ENCODE measurements at regions not wholly inside any gene's neighbourhood (a gene's known extent, or its start where the extent isn't known, plus 50 kb on each side); places are given as distances from the start of the nearest gene placed in this dataset.

DNA sequence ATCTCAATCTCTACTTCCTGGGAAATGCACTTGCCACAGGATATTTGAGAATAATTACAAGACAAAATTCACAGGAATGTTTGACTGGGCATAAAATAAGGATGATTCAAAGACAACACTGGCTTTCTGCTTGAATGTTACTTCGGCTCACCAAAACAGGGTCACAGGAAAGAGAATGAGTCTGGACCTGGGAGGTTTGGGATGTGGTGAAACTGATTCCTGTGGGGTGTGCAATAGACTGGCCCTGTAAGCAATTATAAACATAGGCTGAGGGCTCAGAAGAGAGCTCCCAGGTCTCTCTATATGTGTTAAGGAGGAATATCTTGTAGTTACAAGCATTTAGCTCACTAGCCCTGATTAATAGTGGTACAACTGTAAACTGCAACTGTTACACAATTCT lies 613.9 kb upstream of the CELF2 start:
- DNase-seq (ENCODE audit: low read depth in 2 of 2), result no peak

GRCh38 chr10:10417671-10418070 lies 600.0 kb upstream of the CELF2 start:
- DNase-seq (ENCODE audit: low read depth in 2 of 2), result no peak

GRCh38 chr10:10418387-10418786 lies 599.3 kb upstream of the CELF2 start:
- DNase-seq (ENCODE audit: low read depth in 2 of 2), result no peak

DNA sequence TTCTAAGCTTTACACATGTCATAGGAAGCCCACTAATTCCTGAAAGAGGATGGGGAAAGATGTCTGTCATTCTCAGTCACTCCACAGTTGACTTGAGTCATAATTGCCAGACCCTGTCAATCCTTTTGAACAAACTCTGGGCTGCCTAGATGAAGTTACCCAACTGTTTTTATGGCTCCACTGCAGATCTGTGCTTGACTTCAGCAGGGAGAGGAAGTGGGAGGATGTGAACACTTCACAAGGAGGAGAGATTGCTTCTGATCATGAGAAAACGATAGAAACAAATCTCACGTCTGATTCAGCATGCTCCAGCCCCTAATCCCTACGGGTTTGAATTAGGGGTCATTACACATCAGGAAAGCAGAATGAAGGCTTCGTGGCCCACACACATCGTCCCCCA lies 596.6 kb upstream of the CELF2 start:
- no peak for DNase-seq (ENCODE audit: low read depth in 2 of 2)

GRCh38 chr10:10431422-10432066 lies 586.1 kb upstream of the CELF2 start:
- no peak for DNase-seq (ENCODE audit: low read depth in 2 of 2)

DNA sequence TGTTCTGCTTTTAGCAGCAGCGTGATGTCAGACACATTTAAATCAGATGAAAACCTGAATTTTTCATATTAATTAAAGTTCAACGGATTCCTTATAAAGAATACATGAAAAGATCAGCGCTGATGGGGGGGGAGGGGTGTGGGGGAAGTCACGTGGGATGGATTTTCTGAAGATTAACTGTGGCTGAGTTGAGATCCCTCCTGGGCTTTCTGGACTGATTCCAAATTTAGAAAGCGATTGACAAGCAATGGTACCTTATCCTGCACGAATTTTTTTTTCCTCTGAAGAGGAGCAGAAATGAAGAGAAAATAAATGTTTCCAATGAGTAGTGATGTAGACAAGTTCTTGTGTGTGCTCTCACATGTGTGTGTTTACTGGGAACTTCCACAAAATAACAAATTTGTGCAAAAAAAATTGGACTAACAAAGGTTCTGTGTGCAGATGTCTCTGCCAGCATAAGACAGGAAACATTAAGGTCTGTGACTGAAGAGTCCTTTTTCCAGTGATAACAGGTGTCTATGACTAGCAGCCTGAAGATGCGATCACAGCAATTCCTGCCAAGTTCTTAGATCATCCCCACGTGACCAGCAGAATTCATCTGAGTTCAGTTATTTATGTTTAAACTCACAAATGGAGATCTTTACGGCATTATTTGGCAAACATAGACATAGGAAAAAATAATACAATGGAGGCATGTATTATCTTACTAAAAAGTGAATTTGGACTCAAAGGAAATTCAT lies 585.2 kb upstream of the CELF2 start:
- DNase-seq (ENCODE audit: low read depth in 2 of 2), result no peak

DNA sequence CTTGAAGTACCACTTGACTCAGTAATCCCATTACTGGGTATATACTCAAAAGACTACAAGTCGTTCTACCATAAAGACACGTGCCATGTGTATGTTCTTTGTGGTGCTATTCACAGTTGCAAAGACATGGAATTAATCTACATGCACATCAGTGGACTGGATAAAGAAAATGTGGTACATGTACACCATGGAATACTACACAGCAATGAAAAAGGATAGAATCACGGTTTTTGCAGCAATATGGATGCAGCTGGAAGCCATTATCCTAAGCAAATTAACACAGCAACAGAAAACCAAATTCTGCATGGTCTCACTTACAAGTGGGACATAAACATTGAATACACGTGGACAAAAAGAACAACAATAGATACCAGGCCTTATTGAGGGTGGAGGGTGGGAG lies 583.4 kb upstream of the CELF2 start:
- no peak for DNase-seq (ENCODE audit: low read depth in 2 of 2)

DNA sequence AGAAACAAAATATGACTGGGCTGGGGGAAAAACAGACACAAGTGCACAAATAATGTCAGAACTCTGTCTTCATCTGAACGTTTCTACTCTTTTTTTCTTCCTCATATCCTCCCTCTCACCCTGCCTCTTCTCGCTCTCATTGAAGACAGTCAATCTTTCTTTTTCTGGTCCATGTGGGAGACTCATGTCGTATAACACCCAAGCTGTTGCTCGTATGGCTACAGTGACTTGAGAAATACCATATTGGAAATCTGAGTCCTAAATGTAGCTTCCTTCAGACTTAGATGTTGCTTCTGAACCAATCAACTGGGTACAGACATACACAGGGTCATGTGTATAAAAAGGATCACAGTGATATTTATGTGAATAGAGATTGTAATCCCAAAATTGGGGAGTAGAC lies 579.8 kb upstream of the CELF2 start:
- no peak for DNase-seq (ENCODE audit: low read depth in 2 of 2)

DNA sequence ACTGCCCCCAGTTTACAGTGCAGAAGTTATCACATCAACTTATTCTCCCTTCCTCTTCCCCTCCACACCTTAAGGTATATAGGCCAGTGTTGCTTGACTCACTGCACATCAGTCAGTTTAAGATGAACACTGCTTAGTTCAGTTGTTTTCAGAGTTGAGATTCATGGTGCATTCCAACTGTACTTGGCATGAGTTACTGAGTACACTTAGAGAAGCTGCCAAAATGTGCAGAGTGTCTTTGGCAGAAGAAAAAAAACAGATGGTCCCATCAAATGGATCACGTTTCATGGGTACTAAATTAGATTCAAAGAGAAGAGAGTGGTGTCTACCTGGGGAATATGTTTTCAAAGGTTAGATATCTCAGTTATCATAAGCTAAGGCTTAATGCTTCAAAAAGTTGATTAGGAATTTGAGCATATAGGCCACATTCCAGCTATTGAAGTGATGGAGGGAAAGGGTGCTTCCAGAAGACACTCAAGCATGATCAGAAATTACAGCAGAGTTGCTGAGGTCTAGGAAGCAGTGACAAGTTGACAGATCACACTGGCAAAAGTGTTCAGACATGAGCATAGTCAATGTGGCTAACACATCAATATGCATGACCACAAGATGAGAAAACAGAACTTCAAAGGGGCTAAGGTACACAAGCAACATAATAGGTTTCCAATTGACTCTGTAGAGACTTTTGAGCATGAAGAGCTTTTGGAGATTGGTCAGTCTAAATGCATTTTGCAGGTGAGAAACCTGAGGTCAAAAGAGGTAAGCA lies 579.2 kb upstream of the CELF2 start:
- DNase-seq (ENCODE audit: low read depth in 2 of 2), result no peak

DNA sequence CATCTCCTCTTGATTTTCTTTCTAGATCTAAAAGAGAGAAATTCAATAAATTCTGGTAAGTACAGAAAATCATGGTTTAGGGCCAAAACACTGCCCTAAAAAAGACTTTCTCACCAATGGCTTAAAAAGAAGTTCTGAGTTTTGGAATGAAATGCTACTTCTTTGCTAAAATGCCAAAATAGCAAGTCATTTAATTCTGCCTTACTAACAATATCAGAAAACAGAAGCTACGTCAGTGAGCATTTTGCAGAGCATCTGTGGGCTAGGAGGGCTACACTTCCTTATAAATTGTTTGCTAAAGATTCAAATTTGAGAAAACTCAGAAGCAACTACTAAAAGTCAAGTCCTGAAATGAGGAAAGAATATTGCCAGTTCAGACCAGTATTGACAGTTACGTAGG lies 560.8 kb upstream of the CELF2 start:
- DNase-seq (ENCODE audit: low read depth in 2 of 2), result no peak

DNA sequence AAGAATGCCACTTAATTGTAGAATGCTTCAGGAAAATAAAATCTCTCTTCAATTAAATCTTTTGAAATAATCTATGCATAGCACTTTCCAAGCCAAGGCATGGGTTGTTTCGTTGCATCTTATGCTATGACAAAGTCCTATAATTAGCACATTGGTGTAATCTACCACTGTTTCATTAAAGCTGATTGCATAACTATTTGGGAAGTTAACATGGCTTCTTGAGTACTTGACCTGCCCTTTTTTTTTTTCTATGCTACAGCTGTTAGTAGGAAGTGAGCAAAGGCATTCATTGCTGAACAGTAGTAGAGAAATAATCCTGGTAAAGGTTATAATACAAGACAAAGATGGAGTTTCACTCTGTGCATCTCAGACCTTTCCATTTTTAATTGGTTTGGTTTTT lies 557.2 kb upstream of the CELF2 start:
- no peak for DNase-seq (ENCODE audit: low read depth in 2 of 2)

DNA sequence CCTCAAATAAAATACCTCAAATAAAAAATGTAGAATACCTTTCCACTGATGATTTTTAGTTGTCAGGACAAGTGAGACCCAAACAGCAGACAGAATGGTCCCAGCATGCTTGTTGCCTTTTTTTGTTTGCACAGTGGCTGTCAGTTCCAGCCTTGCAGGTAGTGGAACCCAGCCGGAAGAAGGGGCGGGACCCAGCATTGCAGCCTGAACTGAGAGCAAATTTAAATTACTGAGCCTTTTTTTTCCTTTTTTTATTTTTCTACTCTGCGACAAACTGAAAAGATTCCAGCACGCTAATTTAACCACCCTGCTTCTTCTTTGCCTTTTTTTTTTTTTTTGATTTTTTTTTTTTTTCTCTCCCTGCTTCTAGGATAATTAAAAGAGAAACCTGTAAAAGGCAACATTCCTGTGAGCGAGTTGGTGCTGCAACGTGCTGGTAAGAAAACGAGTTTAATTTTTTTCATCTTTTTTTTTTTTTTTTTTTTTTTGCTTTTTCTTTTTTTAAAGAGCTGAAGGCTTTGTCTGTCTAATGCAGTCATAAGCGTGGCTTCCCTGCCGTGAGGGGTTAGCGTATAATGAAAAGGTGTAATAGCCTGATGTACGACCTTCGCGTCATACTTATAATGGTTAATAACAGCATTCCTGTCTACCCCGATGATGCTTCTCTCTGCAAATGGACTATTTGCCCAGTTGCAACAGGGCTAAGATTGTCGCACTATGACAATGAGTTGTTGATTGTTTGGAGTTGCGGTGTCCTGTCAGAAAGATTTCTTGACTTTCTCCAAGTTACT lies 555.3 kb upstream of the CELF2 start:
- DNase-seq (ENCODE audit: low read depth in 2 of 2), result no peak

DNA sequence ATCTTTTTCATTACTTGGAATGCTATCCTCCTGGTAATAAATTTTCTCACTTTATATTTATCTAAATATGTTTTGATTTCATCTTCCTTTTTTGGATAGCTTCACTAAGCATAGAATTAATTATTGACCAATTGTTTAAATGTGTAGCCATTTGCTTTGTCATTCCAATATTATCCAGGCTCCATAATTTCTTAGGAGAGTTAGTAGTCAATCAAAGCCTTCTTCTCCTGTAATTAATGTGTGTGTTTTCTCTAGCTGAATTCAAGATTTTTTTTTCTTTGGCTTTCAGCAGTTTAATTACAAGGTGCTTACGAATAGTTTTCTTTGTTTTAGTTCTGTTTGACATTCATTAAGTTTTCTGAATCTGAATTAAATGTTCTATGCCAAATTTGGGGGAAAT lies 545.9 kb upstream of the CELF2 start:
- no peak for DNase-seq (ENCODE audit: low read depth in 2 of 2)

DNA sequence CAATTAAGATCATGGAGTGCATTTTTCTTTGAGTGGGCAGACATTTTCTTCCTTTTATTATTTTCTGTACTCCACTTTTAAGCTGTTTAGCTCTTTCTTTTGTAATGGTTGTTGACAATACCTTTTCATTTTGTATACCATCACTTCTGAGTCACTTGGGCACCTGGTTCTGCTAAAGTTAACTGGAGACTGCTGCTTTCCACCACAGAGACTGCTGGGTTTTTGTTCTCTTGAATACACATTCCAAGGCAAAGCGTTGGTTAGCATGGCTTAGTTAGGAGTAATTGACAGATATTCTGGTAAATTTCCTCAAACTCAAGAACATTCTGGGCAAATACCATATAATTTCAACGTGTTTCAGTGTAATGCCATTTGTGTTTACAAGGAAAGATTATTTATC lies 541.9 kb upstream of the CELF2 start:
- no peak for DNase-seq (ENCODE audit: low read depth in 2 of 2)

- no peak for DNase-seq (ENCODE audit: low read depth in 2 of 2)
Observed at GRCh38 chr10:10477844-10478243, 539.8 kb upstream of the CELF2 start.

- DNase-seq (ENCODE audit: low read depth in 2 of 2), result no peak
Observed at GRCh38 chr10:10479465-10479864, 538.2 kb upstream of the CELF2 start.

- no peak for DNase-seq (ENCODE audit: low read depth in 2 of 2)
Observed at GRCh38 chr10:10482613-10483012, 535.1 kb upstream of the CELF2 start.

DNA sequence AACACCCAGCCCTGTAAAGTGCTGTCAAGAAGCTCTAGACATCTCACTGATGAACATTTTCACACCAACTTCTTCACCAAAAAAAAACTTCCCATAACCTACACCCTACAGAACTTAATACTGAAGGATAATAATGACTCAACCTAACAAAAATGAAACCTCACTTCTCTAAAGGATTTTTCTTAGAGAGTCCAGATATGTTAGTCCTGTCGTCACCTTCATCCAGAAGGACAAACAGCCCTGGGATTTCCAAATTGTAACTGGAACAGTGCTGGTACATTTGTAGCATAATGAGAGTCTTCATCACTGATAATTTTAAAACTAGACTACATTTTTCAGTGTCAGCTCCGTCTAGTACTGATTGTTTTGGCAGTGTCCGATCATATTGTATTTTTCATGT lies 528.6 kb upstream of the CELF2 start:
- no peak for DNase-seq (ENCODE audit: low read depth in 2 of 2)

GRCh38 chr10:10489805-10490571 lies 527.7 kb upstream of the CELF2 start:
- DNase-seq (ENCODE audit: low read depth in 2 of 2), result no peak

DNA sequence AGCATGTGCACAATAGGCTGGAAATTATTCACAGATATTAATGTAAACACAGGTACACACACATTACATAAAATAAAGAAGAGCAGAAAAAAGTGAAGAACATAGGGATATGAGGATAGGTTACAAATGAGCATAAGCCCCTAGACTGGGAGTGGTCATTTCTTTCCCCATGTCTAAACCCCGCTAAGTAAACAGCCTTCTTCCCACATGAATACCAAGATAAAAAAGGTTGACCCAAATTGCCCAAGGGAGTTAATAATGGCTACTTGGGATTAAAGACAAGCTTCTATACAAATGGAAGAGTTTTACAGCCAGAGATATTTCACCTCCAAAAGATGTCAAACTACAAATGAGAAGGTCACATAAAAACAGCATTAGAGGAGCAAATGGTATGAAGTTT lies 527.1 kb upstream of the CELF2 start:
- no peak for DNase-seq (ENCODE audit: low read depth in 2 of 2)

GRCh38 chr10:10492420-10492819 lies 525.3 kb upstream of the CELF2 start:
- no peak for DNase-seq (ENCODE audit: low read depth in 2 of 2)
